HG02678 (cell line): ENCODE measurements at regions not wholly inside any gene's neighbourhood (a gene's known extent, or its start where the extent isn't known, plus 50 kb on each side); places are given as distances from the start of the nearest gene placed in this dataset.

Source experiments
- ATAC-seq: cut with Tn5 transposase; IDR thresholded peaks from one replicate; pipeline ENCODE4 v1.9.1; 2021; ENCODE audit warnings: mild to moderate bottlenecking, moderate library complexity; ENCODE audit not compliant: unreplicated experiment

- ATAC-seq: no peak
These were observed 94.4 kb upstream of the TNFAIP3 start for GRCh38 chr6:137772541-137773250.

GRCh38 chr6:137775227-137775626 lies 91.8 kb upstream of the TNFAIP3 start:
- ATAC-seq: no peak

DNA sequence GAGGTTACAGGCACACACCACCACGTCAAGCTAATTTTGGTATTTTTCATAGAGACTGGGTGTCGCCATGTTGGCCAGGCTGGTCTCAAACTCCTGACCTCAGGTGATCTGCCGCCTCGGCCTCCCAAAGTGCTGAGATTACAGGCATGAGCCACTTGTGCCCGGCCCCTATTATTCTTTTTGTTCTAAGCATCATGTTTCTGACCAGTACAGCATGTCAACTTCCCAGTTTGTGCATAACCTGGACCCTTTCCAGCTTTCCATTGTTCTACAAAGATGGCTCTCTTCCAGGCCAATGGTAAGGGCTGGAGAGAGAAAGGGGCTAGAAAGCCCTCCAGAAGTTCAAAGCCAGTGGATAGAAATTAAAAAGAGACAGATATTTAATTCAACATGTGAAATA lies 91.3 kb upstream of the TNFAIP3 start:
- no peak for ATAC-seq

DNA sequence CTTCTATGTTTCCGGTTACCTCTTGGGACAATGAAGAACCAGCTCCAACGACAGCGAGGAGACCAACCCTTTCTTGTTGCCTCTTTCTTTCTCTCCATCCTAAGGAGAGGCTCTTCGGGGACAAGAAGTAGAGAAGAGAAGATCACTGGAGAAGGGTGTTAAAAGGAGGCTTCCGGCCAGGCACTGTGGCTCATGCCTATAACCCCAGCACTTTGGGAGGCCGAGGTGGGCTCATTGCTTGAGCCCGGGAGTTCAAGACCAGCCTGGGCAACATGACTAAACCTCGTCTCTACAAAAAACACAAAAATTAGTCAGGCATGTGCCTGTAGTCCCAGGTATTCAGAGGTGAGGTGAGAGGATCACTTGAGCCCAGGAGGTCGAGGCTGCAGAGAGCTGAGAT lies 90.8 kb upstream of the TNFAIP3 start:
- ATAC-seq: no peak

DNA sequence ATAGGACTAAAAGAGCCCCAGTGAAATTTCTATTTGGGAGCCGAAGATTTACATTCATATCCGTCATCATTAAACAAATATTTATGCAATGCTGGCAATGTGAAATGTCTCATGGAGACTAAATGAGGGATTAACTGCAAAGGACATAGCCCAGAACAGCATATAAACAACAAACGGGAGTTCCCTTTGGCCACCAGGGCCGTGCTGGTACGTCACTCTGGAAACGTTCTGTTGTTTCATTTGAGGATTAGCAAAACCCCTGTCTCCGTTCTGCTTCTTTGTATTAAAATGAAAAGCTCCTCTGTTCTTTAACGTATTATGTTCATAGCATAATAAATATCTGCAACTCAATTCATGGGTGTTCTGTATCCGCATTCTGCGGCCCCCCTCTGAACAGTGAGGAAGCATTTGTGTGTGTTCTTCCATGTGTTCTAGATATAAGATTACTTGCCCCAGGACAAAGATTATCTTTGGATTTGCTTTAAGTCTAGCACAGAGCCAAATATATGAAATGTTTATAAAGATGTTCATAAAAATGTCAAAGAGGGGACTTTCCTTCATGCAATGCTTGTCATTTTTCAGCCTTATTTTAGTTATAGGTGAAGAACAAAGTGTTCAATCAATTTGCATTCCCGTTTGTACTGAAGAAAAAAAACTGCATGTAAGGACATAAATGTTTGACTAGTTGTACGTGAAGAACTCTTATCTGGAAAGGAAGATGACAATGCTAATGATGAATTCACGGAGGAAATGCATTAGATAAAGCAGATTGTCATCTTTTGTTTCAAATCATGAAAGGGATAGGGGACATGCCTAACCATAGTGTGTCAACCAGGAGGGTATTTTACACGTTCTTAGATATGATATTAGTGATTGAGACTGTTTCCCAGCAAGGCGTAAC lies 90.0 kb upstream of the TNFAIP3 start:
- ATAC-seq: no peak

- ATAC-seq: no peak
These were observed 89.4 kb upstream of the TNFAIP3 start for GRCh38 chr6:137777687-137778075.

- ATAC-seq: no peak
These were observed 87.1 kb upstream of the TNFAIP3 start for GRCh38 chr6:137779982-137780381.

GRCh38 chr6:137780447-137781034 lies 86.5 kb upstream of the TNFAIP3 start:
- ATAC-seq: no peak

DNA sequence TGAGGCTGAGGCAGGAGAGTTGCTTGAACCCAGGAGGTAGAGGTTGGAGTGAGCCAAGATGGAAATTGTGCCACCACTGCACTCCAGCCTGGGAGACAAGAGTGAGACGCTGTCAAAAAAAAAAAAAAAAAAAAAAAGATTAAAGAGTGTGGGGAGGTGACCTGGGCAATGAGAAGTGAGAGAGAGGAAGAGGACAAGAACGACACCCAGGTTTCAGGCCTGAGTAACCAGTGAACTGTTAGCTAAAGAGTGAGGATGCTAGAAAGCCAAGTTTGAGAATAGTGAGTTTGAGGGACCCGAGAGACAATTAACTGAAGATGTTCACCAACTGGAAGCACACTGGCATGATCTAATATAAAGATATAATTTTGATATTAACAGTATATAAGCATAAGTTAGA lies 85.4 kb upstream of the TNFAIP3 start:
- ATAC-seq: no peak

- ATAC-seq: no peak
These were observed 84.7 kb upstream of the TNFAIP3 start for GRCh38 chr6:137782166-137783039.

DNA sequence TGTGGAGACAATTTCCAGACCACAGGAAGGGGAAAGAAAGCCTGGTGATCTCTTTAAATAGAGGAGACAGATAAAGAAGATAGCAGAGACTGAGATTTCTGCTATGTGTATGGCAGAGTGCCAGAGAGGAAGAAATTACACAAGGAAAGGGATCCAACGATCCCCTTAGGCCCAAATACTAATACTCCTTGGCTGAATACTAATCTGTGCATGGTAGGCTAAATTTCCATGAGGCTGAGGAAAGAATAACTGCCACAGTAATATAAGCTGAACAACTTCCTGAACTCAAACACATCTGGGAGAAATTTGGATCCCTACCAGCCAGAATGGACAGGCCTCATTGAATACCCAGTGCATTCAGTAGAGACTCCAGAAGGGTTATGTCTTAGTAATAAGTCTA lies 83.3 kb upstream of the TNFAIP3 start:
- ATAC-seq: no peak

- no peak for ATAC-seq
These were observed 82.5 kb upstream of the TNFAIP3 start for GRCh38 chr6:137784583-137784982.

GRCh38 chr6:137787016-137787415 lies 80.0 kb upstream of the TNFAIP3 start:
- no peak for ATAC-seq

- ATAC-seq: no peak
These were observed 78.8 kb upstream of the TNFAIP3 start for GRCh38 chr6:137788248-137788647.

DNA sequence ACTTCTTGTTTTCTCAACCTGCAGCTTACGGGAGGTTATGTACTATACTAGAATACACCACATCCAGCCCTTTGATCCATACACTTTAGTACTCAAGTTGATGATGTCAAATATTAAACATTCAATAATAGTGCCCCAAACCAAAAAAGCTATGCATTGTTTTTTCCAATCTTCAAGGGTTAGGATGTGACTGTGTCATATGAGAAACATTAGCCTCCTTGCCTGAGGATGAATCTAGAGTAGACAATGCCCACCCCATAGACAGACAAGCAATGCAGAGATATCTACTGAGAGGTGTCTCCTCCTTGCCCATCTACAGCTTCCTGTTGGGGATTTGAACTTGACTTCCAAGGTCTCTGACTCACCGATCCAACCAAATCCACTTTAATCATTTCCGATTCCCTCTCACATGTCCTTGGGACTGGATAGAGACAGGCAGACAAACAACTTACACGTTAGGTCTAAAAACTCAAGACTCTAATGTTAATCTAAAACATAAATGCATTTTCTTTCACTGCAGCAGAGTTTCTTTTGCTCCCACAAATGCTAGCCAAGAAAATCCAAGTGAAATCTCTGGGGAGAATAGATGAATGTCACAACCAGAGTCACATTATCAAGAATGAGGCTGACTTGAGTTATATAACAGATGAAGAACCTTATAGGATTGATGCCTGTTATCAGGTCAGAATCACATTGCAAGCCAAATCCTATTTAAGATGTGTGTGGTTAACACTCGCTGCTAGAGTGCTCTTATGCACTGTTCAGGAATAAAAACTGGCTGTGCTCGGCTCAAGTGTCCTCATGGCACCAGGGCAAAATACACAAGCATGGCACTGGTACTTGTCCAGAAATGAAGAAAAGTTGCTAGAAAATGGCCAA lies 75.5 kb upstream of the TNFAIP3 start:
- no peak for ATAC-seq

GRCh38 chr6:137792160-137793033 lies 74.7 kb upstream of the TNFAIP3 start:
- ATAC-seq: no peak

- no peak for ATAC-seq
These were observed 73.1 kb upstream of the TNFAIP3 start for GRCh38 chr6:137793805-137794515.

- ATAC-seq: no peak
These were observed 72.4 kb upstream of the TNFAIP3 start for GRCh38 chr6:137794516-137795201.
